GM18868 (cell line): ENCODE measurements at regions not wholly inside any gene's neighbourhood (a gene's known extent, or its start where the extent isn't known, plus 50 kb on each side); places are given as distances from the start of the nearest gene placed in this dataset.

ENCODE experiments used
- ATAC-seq: cut with Tn5 transposase; IDR thresholded peaks from one replicate; pipeline ENCODE4 v1.9.1; 2021; ENCODE audit warnings: mild to moderate bottlenecking, moderate library complexity; ENCODE audit not compliant: unreplicated experiment

DNA sequence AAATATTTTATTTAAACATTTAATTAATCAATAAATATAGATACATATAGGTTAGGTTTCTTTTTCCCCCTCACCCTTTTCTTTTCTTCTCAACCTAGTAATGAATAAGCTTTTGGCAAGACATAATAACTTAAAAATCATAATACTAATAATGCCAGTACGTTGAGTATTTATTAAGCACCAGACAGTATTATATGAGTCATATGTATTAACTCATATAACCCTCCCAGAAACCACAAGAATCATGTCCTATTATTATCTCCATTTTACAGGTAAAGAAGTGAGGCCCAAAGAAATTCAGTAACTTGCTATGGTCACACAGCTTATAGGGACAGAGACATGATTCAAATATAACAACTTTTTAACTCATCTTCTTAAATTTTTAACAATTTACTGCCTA is 834.5 kb upstream of the ADGRL2 start:
- no peak for ATAC-seq

DNA sequence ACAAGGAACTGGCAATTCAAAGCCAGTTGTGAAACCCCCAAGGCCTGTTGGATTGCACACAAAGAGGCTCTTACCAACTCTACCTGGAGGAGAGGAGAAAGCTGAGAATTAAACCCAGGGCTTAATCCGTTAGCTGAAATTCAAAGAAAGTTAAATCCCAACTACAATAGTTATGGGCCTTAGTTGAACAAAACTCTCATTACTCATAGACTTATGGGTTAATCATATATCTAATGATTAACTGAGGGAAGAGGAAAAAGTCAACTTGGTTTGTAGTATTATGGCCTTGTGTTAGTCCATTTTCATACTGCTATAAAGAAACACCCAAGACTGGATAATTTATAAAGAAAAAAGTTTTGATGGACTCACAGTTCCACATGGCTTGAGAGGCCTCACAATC is 838.2 kb upstream of the ADGRL2 start:
- no peak for ATAC-seq

DNA sequence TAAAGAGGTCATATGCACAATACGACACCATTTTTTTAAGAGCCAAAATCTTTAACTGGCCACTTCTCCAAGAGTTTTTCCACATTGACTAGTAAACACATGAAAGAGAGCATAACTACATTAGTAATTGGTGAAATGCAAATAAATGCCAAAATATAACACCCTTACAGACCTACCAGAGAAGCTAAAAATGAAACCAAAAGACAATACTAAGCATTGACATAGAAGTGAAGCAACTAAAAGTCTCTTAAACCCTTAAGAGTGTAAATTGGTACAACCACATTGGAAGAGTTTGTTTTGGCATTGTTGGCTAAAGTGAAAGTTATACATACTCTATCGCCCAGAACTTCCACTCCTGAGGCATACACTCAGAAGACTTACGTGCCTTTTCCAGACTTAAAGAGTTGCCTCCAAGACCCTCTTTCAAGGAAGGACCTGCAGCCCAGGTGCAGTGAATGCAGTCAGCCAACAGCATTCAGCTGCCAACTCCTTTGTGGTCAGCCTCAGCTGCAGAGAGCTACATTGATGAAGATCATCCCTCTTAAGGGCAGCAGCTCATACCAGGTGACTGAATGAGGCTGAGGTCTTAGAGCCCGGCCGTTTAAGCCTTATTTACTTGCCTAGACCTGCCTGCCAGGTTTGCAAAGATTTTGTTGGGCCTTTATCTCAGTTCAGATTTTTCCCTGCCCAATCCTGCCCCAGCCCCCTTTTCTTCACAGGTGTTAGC is 839.1 kb upstream of the ADGRL2 start:
- no peak for ATAC-seq

DNA sequence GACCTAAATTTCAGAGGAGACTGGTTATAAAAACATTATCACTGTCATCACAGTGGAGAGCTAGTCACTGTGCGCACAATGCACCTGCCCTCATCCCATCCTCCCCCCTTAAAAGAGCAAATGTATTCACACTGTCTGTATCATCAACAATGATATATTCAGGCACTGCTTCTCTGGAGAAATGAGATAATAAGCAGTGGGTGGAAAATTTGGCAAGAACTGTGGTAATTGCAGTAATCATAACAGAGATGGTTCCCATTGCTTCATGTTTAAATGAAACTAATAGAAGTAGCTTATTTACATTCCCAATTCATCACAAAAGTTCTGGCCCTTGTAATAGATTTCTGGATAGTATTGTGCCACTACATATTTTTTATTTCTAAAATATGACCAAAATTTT is 867.4 kb upstream of the ADGRL2 start:
- ATAC-seq = no peak

DNA sequence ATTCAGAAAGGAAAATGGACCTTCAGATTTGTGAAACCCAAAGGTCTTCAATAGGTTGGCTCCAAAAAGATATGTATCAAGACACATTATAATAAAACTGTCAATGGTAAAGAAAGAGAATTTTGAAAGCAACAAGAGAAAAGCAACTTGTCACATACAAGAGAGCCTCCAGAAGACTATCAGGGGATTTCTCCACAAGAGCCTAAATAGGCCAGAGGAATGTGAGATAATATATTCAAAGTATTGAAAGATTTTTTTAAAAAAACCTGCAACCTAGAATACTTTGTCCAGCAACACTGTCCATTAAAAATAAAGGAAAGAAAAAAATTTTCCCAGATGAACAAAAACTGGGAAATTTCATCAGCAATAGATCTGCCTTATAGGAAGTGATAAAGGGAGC is 869.6 kb upstream of the ADGRL2 start:
- no peak for ATAC-seq

DNA sequence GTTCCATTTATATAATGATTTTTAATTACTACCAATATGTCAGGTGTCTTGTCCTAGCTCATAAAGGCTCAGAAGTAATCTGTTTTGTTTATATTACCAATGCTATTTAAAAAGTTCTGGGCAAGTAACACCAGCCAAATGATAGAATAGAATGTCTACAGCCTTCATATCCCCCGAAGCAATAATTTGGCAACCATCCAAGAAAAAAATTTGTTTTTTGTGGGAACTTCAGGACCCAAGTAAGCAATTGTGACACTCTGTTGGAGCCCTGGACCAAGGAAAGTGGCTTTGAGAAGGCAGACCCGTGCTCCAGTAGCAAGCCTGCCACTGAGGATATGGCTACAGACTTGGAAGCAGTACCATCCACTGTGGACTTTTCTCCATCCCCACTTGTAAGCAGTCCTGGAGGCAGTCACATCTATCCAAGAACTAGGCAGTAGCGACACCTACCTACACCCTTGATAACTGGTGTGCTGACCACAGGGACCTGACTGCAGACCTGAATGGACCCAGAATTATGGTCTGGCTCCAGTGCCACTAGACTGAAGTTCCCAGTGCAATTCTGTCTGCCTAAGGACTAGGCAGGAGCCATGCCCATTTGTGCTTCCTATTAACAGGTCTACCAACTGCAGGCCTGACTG is 870.7 kb upstream of the ADGRL2 start:
- no peak for ATAC-seq

DNA sequence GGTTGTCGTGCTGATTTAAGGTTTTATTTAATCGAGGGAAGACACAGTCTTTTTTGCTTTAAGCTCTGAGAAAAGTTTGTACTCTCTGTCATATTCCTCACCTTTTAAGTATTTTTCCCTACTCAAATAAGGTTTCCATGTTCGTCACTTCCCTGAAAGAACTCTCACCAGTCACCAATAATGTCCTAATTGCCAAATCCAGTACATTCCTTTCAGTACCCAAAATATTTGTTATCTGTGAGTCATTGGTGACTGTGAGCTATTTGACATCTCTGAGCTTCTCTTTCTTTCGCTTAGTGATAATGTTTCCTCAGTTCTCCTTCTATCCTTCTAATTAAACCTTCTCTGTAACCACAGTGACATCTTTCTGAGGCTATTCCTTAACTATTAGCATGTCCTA is 874.2 kb upstream of the ADGRL2 start:
- ATAC-seq = no peak

DNA sequence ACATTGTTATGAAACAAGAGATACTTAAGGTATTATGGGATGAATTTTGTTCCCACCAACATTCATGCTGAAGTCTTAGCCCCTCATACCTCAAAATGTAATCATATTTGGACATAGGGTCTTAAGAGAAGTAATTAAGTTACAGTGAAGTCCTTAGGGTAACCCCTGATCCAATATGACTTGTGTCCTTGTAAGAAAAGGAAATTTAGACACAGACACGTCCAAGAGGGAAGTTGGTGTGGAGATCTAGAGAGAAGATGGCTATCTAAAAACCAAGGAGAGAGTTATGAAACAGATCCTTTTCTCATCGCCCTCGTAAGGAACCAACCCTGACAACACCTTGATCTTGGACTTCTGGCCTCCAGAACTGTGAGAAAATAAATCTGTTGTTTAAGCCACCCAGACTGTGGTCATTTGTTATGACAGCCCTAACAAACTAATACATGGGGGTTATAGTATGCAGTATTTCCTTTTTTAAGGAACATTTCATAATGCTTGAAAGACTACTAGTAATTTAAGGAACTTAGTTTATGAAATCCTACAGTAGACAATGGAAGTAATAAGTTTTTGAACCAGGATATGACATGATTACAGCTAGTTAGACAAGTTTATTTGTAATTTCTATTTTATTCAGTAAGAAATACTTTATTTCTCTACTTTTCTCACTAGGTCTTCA is 875.5 kb upstream of the ADGRL2 start:
- ATAC-seq = no peak

DNA sequence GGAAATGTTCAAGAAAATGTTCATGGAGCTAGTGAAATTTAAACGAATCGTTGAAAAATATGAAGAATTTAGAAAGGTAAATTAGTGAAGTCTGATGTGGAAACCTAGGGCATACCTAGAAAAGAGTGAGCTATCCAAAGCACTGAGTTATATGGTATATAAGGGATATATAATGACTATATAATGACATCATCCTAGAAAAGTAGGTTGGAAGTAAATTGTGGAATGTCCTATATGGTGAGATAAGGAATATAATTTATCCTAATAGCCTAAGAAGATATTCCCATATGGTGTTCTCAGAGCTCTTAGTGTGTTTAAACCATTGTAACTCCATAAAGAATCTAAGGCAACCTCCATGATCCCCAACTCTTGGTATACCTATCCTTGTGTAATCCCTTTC is 876.4 kb upstream of the ADGRL2 start:
- no peak for ATAC-seq

DNA sequence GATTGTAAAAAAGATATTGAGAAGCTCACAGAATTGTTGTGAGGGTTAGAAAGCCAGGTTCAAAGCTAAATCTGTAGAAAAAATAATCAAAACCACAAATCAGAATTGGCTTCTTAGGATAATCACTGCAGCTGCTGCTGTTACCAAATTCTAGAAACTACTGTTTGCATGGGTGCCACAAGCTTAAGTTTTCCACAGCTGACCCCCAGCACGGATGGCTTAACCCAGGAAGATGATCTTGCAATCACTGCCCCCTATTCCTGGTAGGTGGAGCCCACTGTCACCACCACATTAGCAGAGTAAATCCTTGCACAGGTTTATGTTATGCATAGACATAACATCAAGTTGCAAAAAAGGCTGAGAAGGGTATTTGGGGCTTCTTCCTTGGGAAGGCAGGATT is 877.8 kb upstream of the ADGRL2 start:
- ATAC-seq = no peak

DNA sequence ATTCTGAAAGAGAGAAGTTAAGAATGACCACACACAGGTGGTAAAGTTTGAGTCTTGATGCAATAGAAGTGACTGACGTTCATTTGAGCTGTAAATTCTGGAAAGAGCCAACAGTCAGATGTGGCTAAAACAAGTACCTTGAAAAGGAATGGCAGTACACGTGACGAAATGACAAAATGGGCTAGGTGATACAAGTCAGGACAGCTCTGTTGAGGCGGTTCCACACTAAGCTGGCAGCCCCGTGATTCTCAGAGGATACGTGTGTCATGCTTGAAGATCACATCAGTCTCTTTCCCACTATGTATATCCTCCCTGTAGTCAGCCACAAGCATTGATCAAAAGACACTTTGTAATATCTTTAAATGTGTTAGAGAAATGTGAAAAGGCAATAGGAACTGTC is 881.3 kb upstream of the ADGRL2 start:
- ATAC-seq = no peak

DNA sequence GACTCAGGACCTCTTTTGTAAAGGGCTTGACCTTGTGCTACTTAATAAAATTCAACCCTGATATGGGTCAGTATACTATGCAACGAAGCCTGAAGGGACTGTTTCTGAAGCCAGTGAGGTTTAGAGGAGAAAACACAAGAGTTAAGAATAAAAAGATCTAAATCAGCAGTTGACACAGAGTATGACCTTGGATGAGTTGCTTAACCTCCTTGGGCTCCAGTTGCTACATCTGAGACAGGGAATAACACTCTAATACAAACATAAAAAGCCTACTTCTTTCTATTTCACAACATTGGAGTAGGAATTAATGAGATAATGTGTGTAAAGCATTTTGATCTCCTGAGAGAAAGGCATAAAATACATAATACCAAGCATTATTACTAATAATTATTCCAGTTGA is 882.4 kb upstream of the ADGRL2 start:
- ATAC-seq = no peak

DNA sequence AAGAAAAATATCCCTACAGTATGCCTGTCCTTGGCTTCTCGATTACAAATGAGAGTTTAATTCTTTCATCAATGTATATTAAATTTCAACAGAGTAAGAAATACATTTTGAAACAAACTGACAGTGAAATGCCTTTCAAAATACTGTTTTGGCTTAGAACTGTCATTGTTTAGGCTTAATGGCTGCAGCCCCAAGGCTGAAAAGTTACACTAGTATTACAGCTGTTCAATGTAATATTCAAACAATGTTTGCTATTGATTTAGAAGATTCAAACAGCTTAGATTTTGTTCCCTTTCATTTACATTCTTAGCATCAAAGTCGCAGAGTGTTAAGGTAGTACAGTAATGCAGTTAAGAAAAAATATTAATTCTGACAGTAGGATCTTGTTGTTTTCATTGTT is 882.9 kb upstream of the ADGRL2 start:
- no peak for ATAC-seq

DNA sequence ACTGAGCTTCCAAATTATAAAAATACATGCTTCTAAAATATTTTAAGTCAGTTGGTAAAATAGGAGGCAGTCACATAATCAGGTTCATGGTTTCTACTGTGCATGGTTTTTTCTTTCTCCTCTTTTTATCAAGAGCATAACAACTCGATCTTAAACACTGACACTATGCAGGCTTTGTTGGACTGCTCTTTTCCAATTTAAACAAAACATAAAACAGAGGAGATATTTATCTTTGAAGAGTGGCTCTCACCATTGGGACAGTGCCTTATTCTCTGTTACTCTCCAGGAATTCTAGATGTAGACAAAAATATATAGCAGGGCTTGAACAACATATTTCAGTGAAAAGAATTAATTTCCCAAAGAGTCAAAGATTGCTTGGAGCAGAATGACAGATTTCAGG is 883.5 kb upstream of the ADGRL2 start:
- ATAC-seq = no peak

DNA sequence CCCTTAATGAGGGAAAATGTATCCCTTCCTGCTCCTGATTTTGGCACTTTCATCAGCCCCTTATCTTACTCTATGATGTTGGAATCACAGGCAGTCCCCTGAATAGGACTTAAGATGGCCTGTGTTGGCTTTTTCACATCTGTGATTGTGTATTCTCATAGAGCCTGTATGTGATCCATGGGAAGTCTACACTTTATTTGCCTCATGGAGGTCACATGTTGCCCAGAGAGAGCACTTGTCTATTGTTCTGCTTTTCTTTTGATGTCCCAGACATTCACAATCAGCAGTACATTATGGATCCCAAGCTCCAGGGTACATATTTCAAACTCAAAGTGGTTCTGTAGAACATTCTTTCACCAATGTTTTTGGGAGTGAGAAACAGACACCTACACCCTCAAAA is 885.2 kb upstream of the ADGRL2 start:
- no peak for ATAC-seq

DNA sequence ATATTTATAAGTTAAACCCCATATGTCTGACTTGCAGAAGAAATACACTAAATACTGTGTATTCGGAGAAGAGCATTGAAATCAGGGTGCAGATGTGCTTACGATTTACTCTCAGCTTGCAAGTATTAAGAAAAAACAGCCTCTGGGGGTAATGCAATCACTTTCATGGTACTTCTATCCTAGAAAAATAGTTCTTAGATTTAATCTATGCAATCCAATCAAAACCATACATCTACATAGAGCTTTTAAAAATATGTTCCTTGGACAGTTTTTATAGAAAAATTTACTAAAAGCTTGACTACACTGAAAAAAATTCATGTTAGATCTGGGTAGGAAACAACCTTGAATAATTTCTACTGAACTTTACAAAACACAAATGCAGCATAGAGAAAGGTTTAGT is 890.3 kb upstream of the ADGRL2 start:
- ATAC-seq = no peak

DNA sequence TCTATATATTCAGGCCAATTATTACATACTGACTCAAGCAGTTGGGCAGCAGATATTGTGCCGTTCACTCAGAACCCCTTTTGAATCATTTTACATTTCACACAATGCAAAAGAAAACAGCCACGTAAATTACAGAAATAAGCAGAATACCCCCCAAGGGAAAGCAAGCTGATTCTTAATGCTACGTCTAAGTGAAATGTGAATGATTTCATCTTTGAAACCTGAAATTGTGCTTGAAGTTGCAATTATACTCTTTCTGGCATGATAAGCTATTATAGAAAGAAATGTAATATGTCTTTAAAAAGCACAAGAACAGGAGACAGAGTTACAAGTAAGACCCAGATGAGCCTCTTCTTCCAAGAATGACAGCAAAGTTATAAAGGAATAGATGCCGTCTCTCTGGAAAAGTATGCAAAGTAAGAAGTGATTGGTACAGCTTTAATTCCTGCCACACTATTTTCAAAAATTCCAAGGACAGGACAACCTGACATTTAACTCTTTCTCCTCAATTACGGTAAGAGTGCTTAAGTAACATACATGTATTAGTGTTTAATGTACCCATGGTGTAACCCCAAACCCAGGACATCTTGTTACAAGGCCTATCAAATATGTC is 891.5 kb upstream of the ADGRL2 start:
- ATAC-seq = no peak

DNA sequence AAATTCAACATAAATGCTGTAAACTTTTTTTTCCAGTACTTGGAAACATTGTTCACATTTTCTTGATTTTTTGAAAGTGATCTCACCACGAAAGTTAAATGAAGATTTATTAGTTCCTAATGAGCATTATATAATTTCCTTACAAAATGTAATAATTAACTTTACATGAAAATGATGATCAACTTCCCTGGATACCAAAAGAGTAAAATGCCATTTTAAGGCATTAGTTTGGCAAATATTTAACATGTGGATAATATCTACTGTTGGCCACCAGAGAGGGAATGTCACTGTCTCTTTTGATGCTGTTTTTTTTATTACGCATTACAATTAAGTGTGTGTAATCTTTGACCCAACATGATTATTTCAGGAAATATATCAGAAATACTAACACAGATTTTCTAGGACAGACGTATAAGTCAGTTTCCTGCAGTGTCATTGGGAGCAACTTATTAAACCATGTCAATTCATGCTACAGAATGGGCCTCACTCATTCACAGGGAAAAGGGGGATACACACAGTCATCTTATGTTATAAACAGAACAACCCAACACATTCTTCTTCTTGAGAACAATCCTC is 903.9 kb upstream of the ADGRL2 start:
- no peak for ATAC-seq

DNA sequence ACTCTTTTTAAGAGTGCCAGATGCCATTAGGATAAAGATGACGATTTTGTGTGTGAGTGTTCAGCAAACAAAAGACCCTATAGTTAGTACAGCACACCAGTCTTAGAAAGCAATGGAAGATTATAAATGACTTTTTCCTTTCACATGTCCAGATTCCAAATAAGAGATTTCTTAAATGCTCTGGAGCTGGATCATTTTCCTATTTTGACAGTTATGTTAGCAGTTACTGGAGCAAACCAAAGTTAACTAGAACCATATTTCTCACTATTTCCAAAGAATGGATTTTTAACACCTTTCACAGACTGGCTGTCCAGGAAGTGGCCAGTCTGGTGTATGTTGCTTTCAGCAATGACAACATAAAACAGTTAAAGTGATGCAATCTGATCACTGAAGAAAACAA is 905.8 kb upstream of the ADGRL2 start:
- ATAC-seq = no peak

DNA sequence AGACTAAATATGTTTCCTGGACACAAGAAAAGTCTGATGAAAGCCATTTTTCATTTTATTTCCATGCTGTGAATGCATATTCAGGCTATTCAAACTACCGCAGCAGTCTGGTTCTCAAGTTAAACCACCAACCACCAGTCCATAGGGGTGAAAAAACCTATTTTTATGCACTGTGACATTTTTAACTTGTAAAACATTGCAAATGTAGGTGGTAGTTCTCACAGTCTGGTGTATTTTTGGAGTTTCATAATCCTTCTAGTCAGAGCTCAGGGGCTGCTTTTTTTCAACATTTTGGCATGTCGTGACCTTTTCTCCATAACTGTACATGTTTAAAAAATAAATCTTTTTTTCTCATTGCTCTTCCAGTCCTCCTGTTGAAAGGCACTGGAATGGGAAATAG is 907.6 kb upstream of the ADGRL2 start:
- peak; percentile 45 for ATAC-seq

DNA sequence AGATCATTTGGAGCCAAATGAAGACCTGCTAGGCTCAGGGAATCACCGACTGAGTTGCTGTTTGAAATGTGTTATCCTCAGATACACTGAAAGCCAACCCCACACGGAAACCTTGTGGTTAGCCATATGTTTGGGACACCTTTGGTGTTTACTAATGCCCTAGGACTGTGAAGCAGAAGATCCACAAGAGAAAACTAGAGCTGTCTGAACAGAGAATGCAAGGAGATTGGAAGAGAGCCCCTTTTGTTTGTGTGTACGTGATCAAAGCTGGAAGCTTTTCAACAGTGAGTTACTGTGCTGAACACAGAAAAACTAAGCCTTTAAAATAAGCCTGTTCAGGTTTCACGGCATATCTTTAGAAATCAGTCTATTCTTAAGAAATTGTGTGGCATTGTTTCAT is 908.2 kb upstream of the ADGRL2 start:
- no peak for ATAC-seq

DNA sequence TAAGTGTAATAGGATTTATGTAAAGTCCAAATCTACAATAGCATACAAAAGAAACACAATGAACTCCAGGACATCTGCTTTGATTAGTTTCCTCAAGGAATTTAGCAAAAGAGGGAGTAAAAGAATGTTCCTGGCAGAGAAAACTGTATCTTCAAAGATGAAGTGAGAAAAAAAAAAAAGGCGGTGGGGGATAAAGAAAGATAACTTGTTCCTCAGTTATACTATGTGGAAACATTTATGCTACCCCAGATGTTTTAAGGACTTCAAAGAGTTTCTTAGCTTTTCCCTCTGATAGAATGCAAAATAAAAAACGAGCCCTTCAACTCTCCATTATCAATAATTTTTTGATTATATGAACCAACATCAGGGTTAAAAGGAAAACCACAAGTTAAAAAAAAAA is 908.9 kb upstream of the ADGRL2 start:
- ATAC-seq = no peak
